GM19455 (cell line): ENCODE measurements at regions not wholly inside any gene's neighbourhood (a gene's known extent, or its start where the extent isn't known, plus 50 kb on each side); places are given as distances from the start of the nearest gene placed in this dataset.

ENCODE experiments used
- ATAC-seq: cut with Tn5 transposase; IDR thresholded peaks from one replicate; pipeline ENCODE4 v1.9.1; 2021; ENCODE audit not compliant: unreplicated experiment

GRCh38 chr4:123564758-123565346 is 168.3 kb downstream of the SPRY1 start:
- peak; percentile 94 for ATAC-seq

GRCh38 chr4:123568936-123569335 is 172.3 kb downstream of the SPRY1 start:
- no peak for ATAC-seq

- no peak for ATAC-seq
Measured at GRCh38 chr4:123569541-123569940, 172.9 kb downstream of the SPRY1 start.

GRCh38 chr4:123573866-123574508 is 177.4 kb downstream of the SPRY1 start:
- no peak for ATAC-seq

- no peak for ATAC-seq
Measured at GRCh38 chr4:123575291-123575690, 178.7 kb downstream of the SPRY1 start.

GRCh38 chr4:123577225-123577906 is 180.8 kb downstream of the SPRY1 start:
- no peak for ATAC-seq

GRCh38 chr4:123578276-123579029 is 181.9 kb downstream of the SPRY1 start:
- no peak for ATAC-seq

GRCh38 chr4:123579961-123580360 is 183.4 kb downstream of the SPRY1 start:
- ATAC-seq, result no peak

- no peak for ATAC-seq
Measured at GRCh38 chr4:123580981-123581664, 184.5 kb downstream of the SPRY1 start.

- no peak for ATAC-seq
Measured at GRCh38 chr4:123581802-123582201, 185.2 kb downstream of the SPRY1 start.

- no peak for ATAC-seq
Measured at GRCh38 chr4:123583043-123583442, 186.4 kb downstream of the SPRY1 start.

GRCh38 chr4:123585111-123585510 is 188.5 kb downstream of the SPRY1 start:
- ATAC-seq, result no peak

- no peak for ATAC-seq
Measured at GRCh38 chr4:123587983-123588494, 191.4 kb downstream of the SPRY1 start.

- peak; percentile 62 for ATAC-seq
Measured at GRCh38 chr4:123588631-123589241, 192.1 kb downstream of the SPRY1 start.

GRCh38 chr4:123589301-123589700 is 192.7 kb downstream of the SPRY1 start:
- no peak for ATAC-seq

- ATAC-seq, result no peak
Measured at GRCh38 chr4:123591875-123592274, 195.3 kb downstream of the SPRY1 start.

GRCh38 chr4:123593655-123594054 is 197.1 kb downstream of the SPRY1 start:
- ATAC-seq, result no peak

GRCh38 chr4:123596805-123597204 is 200.2 kb downstream of the SPRY1 start:
- no peak for ATAC-seq

GRCh38 chr4:123597586-123597985 is 201.0 kb downstream of the SPRY1 start:
- no peak for ATAC-seq

GRCh38 chr4:123598331-123598730 is 201.7 kb downstream of the SPRY1 start:
- ATAC-seq, result no peak
